ENCODE measurements at regions not wholly inside any gene's neighbourhood (a gene's known extent, or its start where the extent isn't known, plus 50 kb on each side); places are given as distances from the start of the nearest gene placed in this dataset.

DNA sequence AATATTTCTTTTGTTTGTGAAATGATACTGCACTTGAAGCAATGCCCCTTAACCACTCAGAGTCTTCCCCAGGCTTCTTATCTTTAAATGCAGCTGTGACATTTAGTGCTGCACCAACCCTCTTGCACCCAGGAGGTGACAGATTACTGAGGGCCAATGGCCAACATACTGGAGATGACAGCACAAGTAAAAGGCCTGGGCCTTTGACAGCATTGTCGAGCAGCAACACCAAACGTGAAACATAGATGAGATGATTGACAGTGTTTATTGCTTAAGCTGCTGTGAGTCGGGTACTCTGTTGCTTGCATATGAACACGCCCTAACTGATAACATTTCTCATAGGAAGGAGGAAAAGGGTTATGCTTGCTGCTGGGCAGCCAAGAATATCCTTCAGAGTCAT lies 80.3 kb downstream of the THNSL2 start:
- TF ChIP-seq, protein P1, sequence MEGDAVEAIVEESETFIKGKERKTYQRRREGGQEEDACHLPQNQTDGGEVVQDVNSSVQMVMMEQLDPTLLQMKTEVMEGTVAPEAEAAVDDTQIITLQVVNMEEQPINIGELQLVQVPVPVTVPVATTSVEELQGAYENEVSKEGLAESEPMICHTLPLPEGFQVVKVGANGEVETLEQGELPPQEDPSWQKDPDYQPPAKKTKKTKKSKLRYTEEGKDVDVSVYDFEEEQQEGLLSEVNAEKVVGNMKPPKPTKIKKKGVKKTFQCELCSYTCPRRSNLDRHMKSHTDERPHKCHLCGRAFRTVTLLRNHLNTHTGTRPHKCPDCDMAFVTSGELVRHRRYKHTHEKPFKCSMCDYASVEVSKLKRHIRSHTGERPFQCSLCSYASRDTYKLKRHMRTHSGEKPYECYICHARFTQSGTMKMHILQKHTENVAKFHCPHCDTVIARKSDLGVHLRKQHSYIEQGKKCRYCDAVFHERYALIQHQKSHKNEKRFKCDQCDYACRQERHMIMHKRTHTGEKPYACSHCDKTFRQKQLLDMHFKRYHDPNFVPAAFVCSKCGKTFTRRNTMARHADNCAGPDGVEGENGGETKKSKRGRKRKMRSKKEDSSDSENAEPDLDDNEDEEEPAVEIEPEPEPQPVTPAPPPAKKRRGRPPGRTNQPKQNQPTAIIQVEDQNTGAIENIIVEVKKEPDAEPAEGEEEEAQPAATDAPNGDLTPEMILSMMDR (conservative IDR thresholded peaks at IDR 0.05), result no peak
- no peak for TF ChIP-seq EZH2 (IDR thresholded peaks at IDR 0.05; ENCODE audit: low read depth)
